H1 (cell line): ENCODE measurements at regions not wholly inside any gene's neighbourhood (a gene's known extent, or its start where the extent isn't known, plus 50 kb on each side); places are given as distances from the start of the nearest gene placed in this dataset.

ENCODE experiments used
- CTCF ChIA-PET: fragments of 300-600 bp; sonication (Branson Sonifier 250); formaldehyde crosslinking; loops from one replicate; lab custom pipeline; 2021; ENCODE audit not compliant: partially characterized antibody; lab: Charles Lee
- POLR2A ChIA-PET: fragments of 300-600 bp; sonication (Branson Sonifier 250); formaldehyde crosslinking; loops from one replicate; lab custom pipeline; 2021; ENCODE audit warnings: inconsistent platforms; ENCODE audit not compliant: partially characterized antibody; lab: Charles Lee
- DNase-seq, 2 experiments: peaks; one replicate each; pipeline versions ENCODE4 v3.0.0 to v3.0.0-alpha.2; 2010 to 2022; ENCODE audit warnings: low spot score in 2 of 2, low read depth in 1 of 2, mixed read lengths in 1 of 2
- FAIRE-seq: peaks from 2 replicates; lab custom pipeline; 2011; peaks lifted over from hg19 to GRCh38; lab: Jason Lieb, UNC
- H2AFZ ChIP-seq: 2 replicates; pipeline ENCODE4 v1.8.1; 2012; ENCODE audit warnings: low read length, inconsistent platforms
- H2AK5ac ChIP-seq: 2 replicates; pipeline ENCODE4 v1.6.1; 2013; ENCODE audit warnings: low read depth, low read length
- H2BK120ac ChIP-seq: replicated peaks from 2 replicates; pipeline ENCODE3; 2013; ENCODE audit warnings: low read depth, low read length, inconsistent platforms
- H2BK12ac ChIP-seq: 2 replicates; pipeline ENCODE4 v1.6.1; 2013; ENCODE audit warnings: low read depth, low read length
- H2BK15ac ChIP-seq: 2 replicates; pipeline ENCODE4 v1.6.1; 2013; ENCODE audit warnings: low read length
- H2BK20ac ChIP-seq: 2 replicates; pipeline ENCODE4 v1.6.1; 2013; ENCODE audit warnings: low read length
- H2BK5ac ChIP-seq: 2 replicates; pipeline ENCODE4 v1.6.1; 2013; ENCODE audit warnings: low read depth, low read length
- H3K14ac ChIP-seq: 2 replicates; pipeline ENCODE4 v1.6.1; 2013; ENCODE audit warnings: inconsistent platforms; ENCODE audit not compliant: insufficient read length
- H3K18ac ChIP-seq: 2 replicates; pipeline ENCODE4 v1.6.1; 2013; ENCODE audit warnings: low read length; ENCODE audit errors: extremely low read depth
- H3K23ac ChIP-seq: 2 replicates; pipeline ENCODE4 v1.6.1; 2013; ENCODE audit warnings: inconsistent platforms; ENCODE audit not compliant: insufficient read length
- H3K23me2 ChIP-seq: 2 replicates; pipeline ENCODE4 v1.6.1; 2013; ENCODE audit warnings: low read depth, low read length
- H3K27ac ChIP-seq: 2 replicates; pipeline ENCODE4 v1.6.1; 2011; ENCODE audit warnings: low read depth, low read length, inconsistent platforms
- H3K27me3 ChIP-seq, 4 experiments: replicated peaks in 1 of 4; 1 replicate in 1 of 4; 2 replicates in 3 of 4; pipeline versions ENCODE4 v1.6.1 to v1.8.1; 2011 to 2013; ENCODE audit warnings: low read length in 3 of 4, mild to moderate bottlenecking in 3 of 4, inconsistent platforms in 2 of 4, mixed read lengths in 2 of 4, moderate library complexity in 1 of 4; ENCODE audit not compliant: control insufficient read depth in 3 of 4, insufficient read depth in 3 of 4; ENCODE audit errors: extremely low read depth in 1 of 4
- H3K36me3 ChIP-seq, 4 experiments: 2 replicates each; pipeline versions ENCODE4 v1.6.1 to v1.8.1; 2011 to 2013; ENCODE audit warnings: mild to moderate bottlenecking in 4 of 4, low read length in 3 of 4, moderate library complexity in 2 of 4, control low read depth in 1 of 4, inconsistent platforms in 1 of 4; ENCODE audit not compliant: insufficient read depth in 4 of 4, control insufficient read depth in 2 of 4
- H3K4ac ChIP-seq: replicated peaks from 2 replicates; pipeline ENCODE3; 2013; ENCODE audit warnings: low read length, low read depth, mixed read lengths, inconsistent platforms; ENCODE audit not compliant: insufficient read length
- H3K4me1 ChIP-seq, 4 experiments: replicated peaks in 1 of 4; 1 replicate in 1 of 4; 2 replicates in 3 of 4; pipeline versions ENCODE4 v1.6.1 to v1.8.1; 2011 to 2013; ENCODE audit warnings: low read length in 3 of 4, inconsistent platforms in 2 of 4, mixed read lengths in 1 of 4; ENCODE audit not compliant: insufficient read depth in 4 of 4, control insufficient read depth in 3 of 4
- H3K4me2 ChIP-seq, 2 experiments: 2 replicates each; pipeline versions ENCODE4 v1.6.1 to v1.8.1; 2011 to 2013; ENCODE audit warnings: low read depth in 2 of 2, low read length in 2 of 2, control low read depth in 1 of 2, inconsistent platforms in 1 of 2, mild to moderate bottlenecking in 1 of 2; ENCODE audit not compliant: insufficient read depth in 1 of 2
- H3K4me3 ChIP-seq, 4 experiments: fragments of 200-600, 300-600 bp in 1 of 4; sonication (generic), shearing (Covaris generic), sonication (Bioruptor Twin) in 1 of 4; 2 replicates each; pipeline versions ENCODE4 v1.5.1 to v1.8.1; 2011 to 2016; ENCODE audit warnings: low read length in 4 of 4, low read depth in 3 of 4, control low read depth in 2 of 4, inconsistent platforms in 2 of 4, mild to moderate bottlenecking in 2 of 4, mixed read lengths in 1 of 4, moderate library complexity in 1 of 4; ENCODE audit not compliant: insufficient read depth in 2 of 4; ENCODE audit errors: extremely low read depth in 1 of 4
- H3K56ac ChIP-seq: replicated peaks from 2 replicates; pipeline ENCODE3; 2013; ENCODE audit warnings: low read depth, mild to moderate bottlenecking, mixed read lengths, low read length, inconsistent platforms; ENCODE audit not compliant: insufficient read length
- H3K79me1 ChIP-seq: 2 replicates; pipeline ENCODE4 v1.6.1; 2013; ENCODE audit warnings: low read depth, low read length, control low read depth
- H3K79me2 ChIP-seq, 2 experiments: 2 replicates each; pipeline versions ENCODE4 v1.6.1 to v1.8.1; 2012 to 2013; ENCODE audit warnings: low read length in 2 of 2, mild to moderate bottlenecking in 2 of 2, inconsistent platforms in 1 of 2; ENCODE audit not compliant: insufficient read depth in 2 of 2, control insufficient read depth in 1 of 2
- H3K9ac ChIP-seq, 4 experiments: replicated peaks in 1 of 4; 1 replicate in 1 of 4; 2 replicates in 3 of 4; pipeline versions ENCODE4 v1.6.1 to v1.8.1; 2011 to 2013; ENCODE audit warnings: low read depth in 3 of 4, low read length in 3 of 4, control low read depth in 2 of 4, mild to moderate bottlenecking in 2 of 4, moderate library complexity in 2 of 4, inconsistent platforms in 1 of 4; ENCODE audit errors: extremely low read depth in 1 of 4
- H3K9me3 ChIP-seq, 2 experiments: 2 replicates each; pipeline versions ENCODE4 v1.6.1 to v1.8.1; 2012 to 2013; ENCODE audit warnings: mild to moderate bottlenecking in 2 of 2, moderate library complexity in 2 of 2, control low read depth in 1 of 2, inconsistent platforms in 1 of 2, low read depth in 1 of 2, low read length in 1 of 2, mixed read lengths in 1 of 2; ENCODE audit not compliant: insufficient read depth in 2 of 2
- H4K20me1 ChIP-seq, 2 experiments: replicated peaks in 1 of 2; 2 replicates each; pipeline versions ENCODE3 to v1.8.1; 2011 to 2013; ENCODE audit warnings: inconsistent platforms in 2 of 2, low read length in 2 of 2, mild to moderate bottlenecking in 1 of 2; ENCODE audit not compliant: insufficient read depth in 2 of 2, control insufficient read depth in 1 of 2
- H4K5ac ChIP-seq: 2 replicates; pipeline ENCODE4 v1.6.1; 2013; ENCODE audit warnings: low read length, low read depth, mixed read lengths, inconsistent platforms; ENCODE audit not compliant: insufficient read length
- H4K8ac ChIP-seq: 2 replicates; pipeline ENCODE4 v1.8.0; 2013; ENCODE audit warnings: mild to moderate bottlenecking, moderate library complexity, low read length, inconsistent platforms; ENCODE audit not compliant: insufficient read depth; ENCODE audit errors: extremely low read depth
- H4K91ac ChIP-seq: replicated peaks from 2 replicates; pipeline ENCODE3; 2013; ENCODE audit warnings: low read length, mixed read lengths, inconsistent platforms; ENCODE audit not compliant: insufficient read length
- SIRT6 ChIP-seq: IDR thresholded peaks from one replicate; pipeline ENCODE4 v1.7.1; 2012; ENCODE audit warnings: low read length, inconsistent platforms
- WGBS, 2 experiments: shearing (Covaris generic) in 1 of 2; methylation state at CpG; one replicate each; pipeline versions ENCODE4 v1.1.6 to v1.1.7; 2013 to 2015; ENCODE audit warnings: low lambda C conversion rate in 2 of 2, mixed read lengths in 2 of 2, inconsistent platforms in 1 of 2, low coverage in 1 of 2, missing lambda C conversion rate in 1 of 2; ENCODE audit not compliant: insufficient replicate concordance in 2 of 2, insufficient coverage in 1 of 2, insufficient read length in 1 of 2; ENCODE audit errors: extremely low coverage in 1 of 2, missing lambda C conversion rate in 1 of 2; 5-methylcytosine and 5-hydroxymethylcytosine counted together

GRCh38 chr3:82416830-82417229 lies 655.4 kb upstream of the GBE1 start:
- ChIA-PET POLR2A (no interaction called here), CTCF (no interaction called here)
- Histone ChIP-seq H3K9ac (no peak overlapping the region), H3K4me2 (no peak overlapping the region), H2BK120ac (no peak overlapping the region), H3K27ac (no peak overlapping the region), H3K56ac (no peak overlapping the region), H3K79me2 (no peaks in the 10 kb centered on the region), H3K4ac (no peak overlapping the region), H4K20me1 (no peaks in the 10 kb centered on the region), H3K79me1 (no peaks in the 10 kb centered on the region), H3K4me3 (no peak overlapping the region), H3K23ac (no peak overlapping the region), H3K23me2 (no peaks in the 10 kb centered on the region), H4K5ac (no peak overlapping the region), H3K14ac (no peak overlapping the region), H3K4me1 (0 out of 7 replicates have a peak, but pooled peaks cover 0 to 3% (median 0%) of the 10 kb centered on the region in 4 experiments), H3K18ac (no peak overlapping the region), H2AFZ (no peak overlapping the region; the same call in 1 of the 2 replicates), H3K36me3 (no peaks in the 10 kb centered on the region), H4K8ac (no peak overlapping the region), H2BK5ac (no peak overlapping the region), H2BK12ac (no peak overlapping the region), H4K91ac (no peak overlapping the region), H2BK20ac (no peak overlapping the region), H3K27me3 (peaks cover 0 to 1% (median 0%) of the 10 kb centered on the region in 4 experiments; a peak in 1 of 7 replicates), H3K9me3 (no peaks in the 10 kb centered on the region), H2AK5ac (no peak overlapping the region), H2BK15ac (no peak overlapping the region)
- FAIRE-seq (no peak), DNase-seq (no peak)
- 90% methylated on average over 1 of the region's 1 CpG; no CpG with 5 or more reads in 1 of the 2 experiments for WGBS, 2 experiments
- TF ChIP-seq SIRT6: no peak
